HCT116 (cell line): ENCODE measurements at regions not wholly inside any gene's neighbourhood (a gene's known extent, or its start where the extent isn't known, plus 50 kb on each side); places are given as distances from the start of the nearest gene placed in this dataset.

ENCODE experiments used
- CEBPB ChIP-seq: IDR thresholded peaks from 2 replicates; pipeline ENCODE4 v1.6.1; 2012; ENCODE audit warnings: low read depth
- EZH2 ChIP-seq: fragments of 200-600 bp; sonication (generic); IDR thresholded peaks from 2 replicates; pipeline ENCODE4 v1.6.1; 2017; ENCODE audit warnings: antibody characterized with exemption, mixed run types
- FOSL1 ChIP-seq: IDR thresholded peaks from 2 replicates; pipeline ENCODE4 v1.6.1; 2012; ENCODE audit warnings: low read depth
- POLR2A ChIP-seq: IDR thresholded peaks from 2 replicates; pipeline ENCODE4 v1.7.0; 2011; ENCODE audit warnings: borderline replicate concordance; ENCODE audit not compliant: insufficient read depth, insufficient read length; ENCODE audit errors: extremely low read depth
- TF ChIP-seq, protein P1 (sequence below): IDR thresholded peaks from 2 replicates; pipeline ENCODE4 v1.6.1; 2012
- TF ChIP-seq, protein P2 (sequence below), 3 experiments: fragments of 200-600 bp in 1 of 3; sonication (generic) in 1 of 3; IDR thresholded peaks in 2 of 3; conservative IDR thresholded peaks in 1 of 3; 2 replicates each; pipeline ENCODE4 v1.5.1; 2012 to 2017; ENCODE audit warnings: low read depth in 2 of 3, low read length in 2 of 3, antibody characterized with exemption in 1 of 3, borderline replicate concordance in 1 of 3, control low read depth in 1 of 3, mild to moderate bottlenecking in 1 of 3, mixed read lengths in 1 of 3, mixed run types in 1 of 3, moderate library complexity in 1 of 3; ENCODE audit not compliant: insufficient read depth in 1 of 3

DNA sequence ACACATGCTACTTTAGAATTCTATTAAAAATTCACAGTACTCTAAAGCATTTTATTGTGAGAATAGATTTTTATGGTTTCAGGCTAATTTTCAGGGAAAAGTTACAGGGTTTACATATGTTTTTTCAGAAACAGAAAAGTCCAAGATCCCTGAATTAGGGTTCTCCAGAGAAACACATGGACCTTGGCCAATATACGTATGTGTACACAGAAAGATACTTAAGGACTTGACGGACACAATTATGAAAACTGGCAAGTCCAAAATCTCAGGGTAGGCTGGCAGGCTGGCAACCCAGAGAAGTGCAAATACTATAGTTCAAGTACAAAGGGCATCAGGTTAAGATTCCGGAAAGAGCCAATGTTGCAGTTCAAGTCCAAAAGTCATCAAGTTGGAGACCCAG is 1897.8 kb upstream of the PCDH10 start:
- TF ChIP-seq EZH2 (no peak), POLR2A (no peak), CEBPB (no peak), FOSL1 (no peak)
- TF ChIP-seq, protein P1, sequence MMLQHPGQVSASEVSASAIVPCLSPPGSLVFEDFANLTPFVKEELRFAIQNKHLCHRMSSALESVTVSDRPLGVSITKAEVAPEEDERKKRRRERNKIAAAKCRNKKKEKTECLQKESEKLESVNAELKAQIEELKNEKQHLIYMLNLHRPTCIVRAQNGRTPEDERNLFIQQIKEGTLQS = no peak
- TF ChIP-seq, protein P2, sequence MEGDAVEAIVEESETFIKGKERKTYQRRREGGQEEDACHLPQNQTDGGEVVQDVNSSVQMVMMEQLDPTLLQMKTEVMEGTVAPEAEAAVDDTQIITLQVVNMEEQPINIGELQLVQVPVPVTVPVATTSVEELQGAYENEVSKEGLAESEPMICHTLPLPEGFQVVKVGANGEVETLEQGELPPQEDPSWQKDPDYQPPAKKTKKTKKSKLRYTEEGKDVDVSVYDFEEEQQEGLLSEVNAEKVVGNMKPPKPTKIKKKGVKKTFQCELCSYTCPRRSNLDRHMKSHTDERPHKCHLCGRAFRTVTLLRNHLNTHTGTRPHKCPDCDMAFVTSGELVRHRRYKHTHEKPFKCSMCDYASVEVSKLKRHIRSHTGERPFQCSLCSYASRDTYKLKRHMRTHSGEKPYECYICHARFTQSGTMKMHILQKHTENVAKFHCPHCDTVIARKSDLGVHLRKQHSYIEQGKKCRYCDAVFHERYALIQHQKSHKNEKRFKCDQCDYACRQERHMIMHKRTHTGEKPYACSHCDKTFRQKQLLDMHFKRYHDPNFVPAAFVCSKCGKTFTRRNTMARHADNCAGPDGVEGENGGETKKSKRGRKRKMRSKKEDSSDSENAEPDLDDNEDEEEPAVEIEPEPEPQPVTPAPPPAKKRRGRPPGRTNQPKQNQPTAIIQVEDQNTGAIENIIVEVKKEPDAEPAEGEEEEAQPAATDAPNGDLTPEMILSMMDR (IDR thresholded peaks at IDR 0.05 in 2 of 3, conservative IDR thresholded peaks at IDR 0.05 in 1 of 3; ENCODE audit: borderline replicate concordance in 1 of 3, insufficient read depth in 1 of 3, low read depth in 2 of 3, low read length in 2 of 3) = no peak
